SK-N-SH treated with all-trans-retinoic acid at 6 μM for 48 hours (cell line): ENCODE measurements at regions not wholly inside any gene's neighbourhood (a gene's known extent, or its start where the extent isn't known, plus 50 kb on each side); places are given as distances from the start of the nearest gene placed in this dataset.

Experiments used
- ATAC-seq: fragments of 200-7000 bp; cut with Tn5 transposase; 3 replicates; pipeline ENCODE4 v1.9.1; 2020; ENCODE audit warnings: mild to moderate bottlenecking, moderate library complexity
- ARNTL ChIP-seq: fragments of 450-650 bp; formaldehyde crosslinking; IDR thresholded peaks from 2 replicates; pipeline ENCODE4 v1.5.0; 2020; ENCODE audit warnings: low read depth, mild to moderate bottlenecking, moderate library complexity, borderline replicate concordance
- BACH2 ChIP-seq: fragments of 250-450 bp; sonication (Bioruptor Pico); IDR thresholded peaks from 2 replicates; pipeline ENCODE4 v1.9.0; 2021; ENCODE audit warnings: mild to moderate bottlenecking, borderline replicate concordance
- CREB5 ChIP-seq: fragments of 250-450 bp; sonication (Bioruptor Pico); IDR thresholded peaks from 2 replicates; pipeline ENCODE4 v1.5.1; 2020; ENCODE audit warnings: low read depth, mild to moderate bottlenecking, moderate library complexity
- CSDC2 ChIP-seq: fragments of 250-450 bp; sonication (Bioruptor Pico); IDR thresholded peaks from 2 replicates; pipeline ENCODE4 v1.5.0; 2020; ENCODE audit warnings: mild to moderate bottlenecking, moderate library complexity
- ESRRG ChIP-seq: fragments of 250-450 bp; sonication (Bioruptor Pico); IDR thresholded peaks from 2 replicates; pipeline ENCODE4 v1.6.1; 2021; ENCODE audit warnings: mild to moderate bottlenecking
- GLIS3 ChIP-seq: fragments of 250-450 bp; sonication (Bioruptor Pico); IDR thresholded peaks from 2 replicates; pipeline ENCODE4 v1.5.0; 2020; ENCODE audit warnings: mild to moderate bottlenecking, moderate library complexity
- OSR1 ChIP-seq: fragments of 250-450 bp; sonication (Bioruptor Pico); IDR thresholded peaks from 2 replicates; pipeline ENCODE4 v1.8.0; 2022; ENCODE audit warnings: moderate library complexity, mild to moderate bottlenecking, inconsistent platforms
- PPARA ChIP-seq: fragments of 250-450 bp; sonication (Bioruptor Pico); IDR thresholded peaks from 2 replicates; pipeline ENCODE4 v1.5.0; 2020; ENCODE audit warnings: mild to moderate bottlenecking, borderline replicate concordance
- RARB ChIP-seq: fragments of 250-450 bp; sonication (Bioruptor Pico); IDR thresholded peaks from 2 replicates; pipeline ENCODE4 v1.8.0; 2021; ENCODE audit warnings: mild to moderate bottlenecking, moderate library complexity
- SNAI2 ChIP-seq: fragments of 250-450 bp; sonication (Bioruptor Pico); IDR thresholded peaks from 2 replicates; pipeline ENCODE4 v1.5.0; 2020; ENCODE audit warnings: mild to moderate bottlenecking, moderate library complexity
- TCF4 ChIP-seq: fragments of 250-450 bp; sonication (Bioruptor Pico); IDR thresholded peaks from 2 replicates; pipeline ENCODE4 v1.8.0; 2021; ENCODE audit warnings: mild to moderate bottlenecking, moderate library complexity, borderline replicate concordance
- TSHZ2 ChIP-seq: fragments of 250-450 bp; sonication (Bioruptor Pico); IDR thresholded peaks from 2 replicates; pipeline ENCODE4 v1.5.0; 2020; ENCODE audit warnings: mild to moderate bottlenecking, moderate library complexity
- ZC3H10 ChIP-seq: fragments of 250-450 bp; sonication (Bioruptor Pico); IDR thresholded peaks from 2 replicates; pipeline ENCODE4 v1.5.1; 2021; ENCODE audit warnings: mild to moderate bottlenecking, moderate library complexity
- ZFP3 ChIP-seq: fragments of 250-450 bp; sonication (Bioruptor Pico); IDR thresholded peaks from 2 replicates; pipeline ENCODE4 v1.5.0; 2020; ENCODE audit warnings: mild to moderate bottlenecking, moderate library complexity
- ZNF565 ChIP-seq: fragments of 450-650 bp; formaldehyde crosslinking; conservative IDR thresholded peaks from 2 replicates; pipeline ENCODE4 v1.5.0; 2020; ENCODE audit warnings: low read depth, mild to moderate bottlenecking, moderate library complexity
- ZNF70 ChIP-seq: fragments of 450-650 bp; formaldehyde crosslinking; IDR thresholded peaks from 2 replicates; pipeline ENCODE4 v1.5.0; 2020; ENCODE audit warnings: mild to moderate bottlenecking, moderate library complexity
- ZNF8 ChIP-seq: fragments of 450-650 bp; formaldehyde crosslinking; IDR thresholded peaks from 2 replicates; pipeline ENCODE4 v1.5.0; 2020; ENCODE audit warnings: mild to moderate bottlenecking, moderate library complexity
- TF ChIP-seq, protein P1 (sequence below): fragments of 250-450 bp; sonication (Bioruptor Pico); IDR thresholded peaks from 2 replicates; pipeline ENCODE4 v1.8.0; 2020; ENCODE audit warnings: mild to moderate bottlenecking, moderate library complexity, borderline replicate concordance
- TF ChIP-seq, protein P2 (sequence below): fragments of 250-450 bp; sonication (Bioruptor Pico); IDR thresholded peaks from 2 replicates; pipeline ENCODE4 v1.5.1; 2021; ENCODE audit warnings: mild to moderate bottlenecking, moderate library complexity
- TF ChIP-seq, protein P3 (sequence below): fragments of 250-450 bp; sonication (Bioruptor Pico); IDR thresholded peaks from 2 replicates; pipeline ENCODE4 v1.8.0; 2021; ENCODE audit warnings: low read depth, mild to moderate bottlenecking, moderate library complexity, borderline replicate concordance

GRCh38 chr4:23298371-23298770, 591.5 kb downstream of the PPARGC1A start:
- ATAC-seq, result no peak
- TF ChIP-seq TSHZ2 (CRISPR knock-in tag), result no peak
- TF ChIP-seq ZFP3 (CRISPR knock-in tag), result no peak
- no peak for TF ChIP-seq ARNTL (CRISPR knock-in tag)
- no peak for TF ChIP-seq ZNF8 (CRISPR knock-in tag)
- no peak for TF ChIP-seq SNAI2 (CRISPR knock-in tag)
- no peak for TF ChIP-seq OSR1
- no peak for TF ChIP-seq ESRRG (CRISPR knock-in tag)
- no peak for TF ChIP-seq PPARA (CRISPR knock-in tag)

- no peak for TF ChIP-seq SNAI2 (CRISPR knock-in tag)
- no peak for TF ChIP-seq CSDC2 (CRISPR knock-in tag)
- TF ChIP-seq ZNF8 (CRISPR knock-in tag), result no peak
- no peak for TF ChIP-seq ESRRG (CRISPR knock-in tag)
- no peak for TF ChIP-seq ARNTL (CRISPR knock-in tag)
- TF ChIP-seq, protein P1, sequence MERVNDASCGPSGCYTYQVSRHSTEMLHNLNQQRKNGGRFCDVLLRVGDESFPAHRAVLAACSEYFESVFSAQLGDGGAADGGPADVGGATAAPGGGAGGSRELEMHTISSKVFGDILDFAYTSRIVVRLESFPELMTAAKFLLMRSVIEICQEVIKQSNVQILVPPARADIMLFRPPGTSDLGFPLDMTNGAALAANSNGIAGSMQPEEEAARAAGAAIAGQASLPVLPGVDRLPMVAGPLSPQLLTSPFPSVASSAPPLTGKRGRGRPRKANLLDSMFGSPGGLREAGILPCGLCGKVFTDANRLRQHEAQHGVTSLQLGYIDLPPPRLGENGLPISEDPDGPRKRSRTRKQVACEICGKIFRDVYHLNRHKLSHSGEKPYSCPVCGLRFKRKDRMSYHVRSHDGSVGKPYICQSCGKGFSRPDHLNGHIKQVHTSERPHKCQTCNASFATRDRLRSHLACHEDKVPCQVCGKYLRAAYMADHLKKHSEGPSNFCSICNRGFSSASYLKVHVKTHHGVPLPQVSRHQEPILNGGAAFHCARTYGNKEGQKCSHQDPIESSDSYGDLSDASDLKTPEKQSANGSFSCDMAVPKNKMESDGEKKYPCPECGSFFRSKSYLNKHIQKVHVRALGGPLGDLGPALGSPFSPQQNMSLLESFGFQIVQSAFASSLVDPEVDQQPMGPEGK (CRISPR knock-in tag), result no peak
- no peak for TF ChIP-seq PPARA (CRISPR knock-in tag)
- ATAC-seq, result no peak
Observed at GRCh38 chr4:23297327-23297726, 592.5 kb downstream of the PPARGC1A start.

- ATAC-seq, result no peak
- TF ChIP-seq PPARA (CRISPR knock-in tag), result no peak
- TF ChIP-seq BACH2 (CRISPR knock-in tag), result no peak
- TF ChIP-seq, protein P1 (CRISPR knock-in tag), result no peak
- no peak for TF ChIP-seq ZC3H10 (CRISPR knock-in tag)
- no peak for TF ChIP-seq CREB5 (CRISPR knock-in tag)
- no peak for TF ChIP-seq ESRRG (CRISPR knock-in tag)
- no peak for TF ChIP-seq RARB (CRISPR knock-in tag)
- no peak for TF ChIP-seq ZNF70 (CRISPR knock-in tag)
- no peak for TF ChIP-seq TCF4 (CRISPR knock-in tag)
- TF ChIP-seq SNAI2 (CRISPR knock-in tag), result no peak
- TF ChIP-seq, protein P2, sequence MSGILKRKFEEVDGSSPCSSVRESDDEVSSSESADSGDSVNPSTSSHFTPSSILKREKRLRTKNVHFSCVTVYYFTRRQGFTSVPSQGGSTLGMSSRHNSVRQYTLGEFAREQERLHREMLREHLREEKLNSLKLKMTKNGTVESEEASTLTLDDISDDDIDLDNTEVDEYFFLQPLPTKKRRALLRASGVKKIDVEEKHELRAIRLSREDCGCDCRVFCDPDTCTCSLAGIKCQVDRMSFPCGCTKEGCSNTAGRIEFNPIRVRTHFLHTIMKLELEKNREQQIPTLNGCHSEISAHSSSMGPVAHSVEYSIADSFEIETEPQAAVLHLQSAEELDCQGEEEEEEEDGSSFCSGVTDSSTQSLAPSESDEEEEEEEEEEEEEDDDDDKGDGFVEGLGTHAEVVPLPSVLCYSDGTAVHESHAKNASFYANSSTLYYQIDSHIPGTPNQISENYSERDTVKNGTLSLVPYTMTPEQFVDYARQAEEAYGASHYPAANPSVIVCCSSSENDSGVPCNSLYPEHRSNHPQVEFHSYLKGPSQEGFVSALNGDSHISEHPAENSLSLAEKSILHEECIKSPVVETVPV, result no peak
- TF ChIP-seq ZNF565 (CRISPR knock-in tag), result no peak
- TF ChIP-seq ZNF8 (CRISPR knock-in tag), result no peak
- TF ChIP-seq CSDC2 (CRISPR knock-in tag), result no peak
- TF ChIP-seq, all 23 proteins: peak for 0
Observed at GRCh38 chr4:23291139-23291538, 598.4 kb downstream of the GBA3 start.

- no peak for ATAC-seq
- TF ChIP-seq GLIS3 (CRISPR knock-in tag), result no peak
- TF ChIP-seq, protein P2, result no peak
- no peak for TF ChIP-seq PPARA (CRISPR knock-in tag)
- TF ChIP-seq ZC3H10 (CRISPR knock-in tag), result no peak
- no peak for TF ChIP-seq ZNF565 (CRISPR knock-in tag)
- TF ChIP-seq, protein P3, sequence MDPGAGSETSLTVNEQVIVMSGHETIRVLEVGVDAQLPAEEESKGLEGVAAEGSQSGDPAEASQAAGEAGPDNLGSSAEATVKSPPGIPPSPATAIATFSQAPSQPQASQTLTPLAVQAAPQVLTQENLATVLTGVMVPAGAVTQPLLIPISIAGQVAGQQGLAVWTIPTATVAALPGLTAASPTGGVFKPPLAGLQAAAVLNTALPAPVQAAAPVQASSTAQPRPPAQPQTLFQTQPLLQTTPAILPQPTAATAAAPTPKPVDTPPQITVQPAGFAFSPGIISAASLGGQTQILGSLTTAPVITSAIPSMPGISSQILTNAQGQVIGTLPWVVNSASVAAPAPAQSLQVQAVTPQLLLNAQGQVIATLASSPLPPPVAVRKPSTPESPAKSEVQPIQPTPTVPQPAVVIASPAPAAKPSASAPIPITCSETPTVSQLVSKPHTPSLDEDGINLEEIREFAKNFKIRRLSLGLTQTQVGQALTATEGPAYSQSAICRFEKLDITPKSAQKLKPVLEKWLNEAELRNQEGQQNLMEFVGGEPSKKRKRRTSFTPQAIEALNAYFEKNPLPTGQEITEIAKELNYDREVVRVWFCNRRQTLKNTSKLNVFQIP (CRISPR knock-in tag), result no peak
- no peak for TF ChIP-seq OSR1
- TF ChIP-seq ARNTL (CRISPR knock-in tag), result no peak
Observed at GRCh38 chr4:23290656-23291055, 597.9 kb downstream of the GBA3 start.
